Adrenal gland (tissue), 9 donors: ENCODE measurements at regions not wholly inside any gene's neighbourhood (a gene's known extent, or its start where the extent isn't known, plus 50 kb on each side); places are given as distances from the start of the nearest gene placed in this dataset.

Source experiments
- DNase-seq, 7 donors: peaks; one replicate each; pipeline ENCODE4 v3.0.0-alpha.2; 2019 to 2020
- H3K27ac ChIP-seq, 5 donors: fragments of 200-600 bp; sonication (generic) in 4 of 5; 1 replicate in 3 of 5; 2 replicates in 2 of 5; pipeline versions ENCODE4 v1.5.1 to v1.8.0; 2016 to 2020; ENCODE audit warnings: mild to moderate bottlenecking in 1 of 5
- H3K27me3 ChIP-seq: fragments of 200-600 bp; 2 replicates; pipeline ENCODE4 v1.8.0; 2021
- H3K36me3 ChIP-seq, 2 donors: fragments of 200-600 bp; replicated peaks in 1 of 2; 1 replicate in 1 of 2; 2 replicates in 1 of 2; pipeline versions ENCODE4 v1.5.1 to v1.8.0; 2018 to 2022
- H3K4me1 ChIP-seq, 2 donors: fragments of 200-600 bp; replicated peaks in 1 of 2; 1 replicate in 1 of 2; 2 replicates in 1 of 2; pipeline versions ENCODE4 v1.5.1 to v1.8.0; 2018 to 2021
- H3K4me3 ChIP-seq, 4 donors: fragments of 200-600 bp; sonication (generic) in 3 of 4; one replicate each; pipeline ENCODE4 v1.5.1; 2016 to 2018
- H3K9me3 ChIP-seq, 3 donors: fragments of 200-600 bp; sonication (generic) in 1 of 3; replicated peaks in 1 of 3; 1 replicate in 2 of 3; 2 replicates in 1 of 3; pipeline versions ENCODE4 v1.5.1 to v1.8.0; 2016 to 2021
- POLR2A ChIP-seq, 2 donors: fragments of 450-650 bp; IDR thresholded peaks; one replicate each; pipeline ENCODE4 v1.6.1; 2017; ENCODE audit warnings: antibody characterized with exemption in 2 of 2, mild to moderate bottlenecking in 2 of 2, moderate library complexity in 1 of 2
- WGBS, 4 donors: extraction: QIAGEN DNeasy Blood & Tissue Kit in 2 of 4; methylation state at CpG; one replicate each; pipeline versions ENCODE4 v1.1.5 to v1.1.7; 2013 to 2017; 5-methylcytosine and 5-hydroxymethylcytosine counted together
- intact Hi-C, 2 donors: fragments of 100-400 bp; cut with DNase I; formaldehyde crosslinking; loops; one replicate each; pipeline versions ENCODE4 v1.14.1 to v1.15.0; 2022 to 2023
- TF ChIP-seq, protein P1 (sequence below), 6 experiments: fragments of 450-650 bp in 4 of 6; fragments of 200-600 bp in 2 of 6; sonication (generic) in 1 of 6; IDR thresholded peaks; 1 replicate in 5 of 6; 2 replicates in 1 of 6; pipeline versions ENCODE4 v1.5.1 to v1.8.0; 2016 to 2021; ENCODE audit warnings: antibody characterized with exemption in 6 of 6, mild to moderate bottlenecking in 2 of 6, moderate library complexity in 1 of 6
- donor health status: healthy with polysubstance abuse.
- donor health status: Bipolar disorder and iron deficiency.
- donor health status: DM: yes; HTN: yes; CAD: no.
- donor health status: DM: no; HTN: no; CAD: no.
- donor health status: DM: no; HTN: no; CAD: no.

GRCh38 chr18:6639305-6639704 is 90.2 kb upstream of the ARHGAP28 start:
- Histone ChIP-seq H3K9me3 (no peaks in the 10 kb centered on the region), H3K27me3 (no peaks in the 10 kb centered on the region), H3K4me1 (no peaks in the 10 kb centered on the region), H3K4me3 (no peak overlapping the region), H3K36me3 (no peaks in the 10 kb centered on the region), H3K27ac (no peak overlapping the region)
- no peak for TF ChIP-seq POLR2A (IDR thresholded peaks at IDR 0.05)
- TF ChIP-seq, protein P1, sequence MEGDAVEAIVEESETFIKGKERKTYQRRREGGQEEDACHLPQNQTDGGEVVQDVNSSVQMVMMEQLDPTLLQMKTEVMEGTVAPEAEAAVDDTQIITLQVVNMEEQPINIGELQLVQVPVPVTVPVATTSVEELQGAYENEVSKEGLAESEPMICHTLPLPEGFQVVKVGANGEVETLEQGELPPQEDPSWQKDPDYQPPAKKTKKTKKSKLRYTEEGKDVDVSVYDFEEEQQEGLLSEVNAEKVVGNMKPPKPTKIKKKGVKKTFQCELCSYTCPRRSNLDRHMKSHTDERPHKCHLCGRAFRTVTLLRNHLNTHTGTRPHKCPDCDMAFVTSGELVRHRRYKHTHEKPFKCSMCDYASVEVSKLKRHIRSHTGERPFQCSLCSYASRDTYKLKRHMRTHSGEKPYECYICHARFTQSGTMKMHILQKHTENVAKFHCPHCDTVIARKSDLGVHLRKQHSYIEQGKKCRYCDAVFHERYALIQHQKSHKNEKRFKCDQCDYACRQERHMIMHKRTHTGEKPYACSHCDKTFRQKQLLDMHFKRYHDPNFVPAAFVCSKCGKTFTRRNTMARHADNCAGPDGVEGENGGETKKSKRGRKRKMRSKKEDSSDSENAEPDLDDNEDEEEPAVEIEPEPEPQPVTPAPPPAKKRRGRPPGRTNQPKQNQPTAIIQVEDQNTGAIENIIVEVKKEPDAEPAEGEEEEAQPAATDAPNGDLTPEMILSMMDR (IDR thresholded peaks at IDR 0.05): no peak
- DNase-seq: no peak
- intact Hi-C loops: no loop called here
- 85 to 96% (median 93%) methylated on average over 4 of the region's 4 CpGs for WGBS, 4 donors

GRCh38 chr18:6644836-6645627 is 84.5 kb upstream of the ARHGAP28 start:
- H3K27ac ChIP-seq: no peak overlapping the region
- H3K4me3 ChIP-seq: no peak overlapping the region
- 59 to 65% (median 61%) methylated on average over 10 of the region's 10 CpGs for WGBS, 4 donors
- no peaks in the 10 kb centered on the region for H3K36me3 ChIP-seq
- DNase-seq: no peak
- TF ChIP-seq POLR2A (IDR thresholded peaks at IDR 0.05): no peak
- TF ChIP-seq, protein P1 (IDR thresholded peaks at IDR 0.05): no peak
- no peaks in the 10 kb centered on the region for H3K27me3 ChIP-seq
- intact Hi-C loops: no loop called here
- H3K4me1 ChIP-seq: no peaks in the 10 kb centered on the region
- H3K9me3 ChIP-seq: no peaks in the 10 kb centered on the region

DNA sequence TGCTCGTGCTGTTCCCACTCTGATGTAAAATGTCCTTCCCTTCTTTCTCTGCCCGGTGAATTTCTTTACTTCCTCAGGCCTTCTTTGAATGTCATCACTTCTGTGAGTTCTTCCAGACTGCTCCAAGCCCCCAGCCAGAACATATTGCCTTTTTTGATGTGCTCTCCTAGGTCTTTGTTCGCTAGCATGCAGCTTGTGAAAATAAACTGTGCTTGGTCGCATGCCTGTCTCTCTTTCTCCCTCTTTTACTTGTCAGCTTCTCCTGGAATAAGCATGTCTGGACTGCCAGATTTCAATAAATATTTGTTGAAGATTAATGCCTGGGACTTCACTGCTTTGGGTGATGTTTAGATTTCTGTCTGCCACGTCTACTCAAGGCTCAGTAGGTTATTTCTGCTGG is 82.7 kb upstream of the ARHGAP28 start:
- no peaks in the 10 kb centered on the region for H3K4me1 ChIP-seq
- no peaks in the 10 kb centered on the region for H3K27me3 ChIP-seq
- no peak for DNase-seq
- H3K9me3 ChIP-seq: no peaks in the 10 kb centered on the region
- no peaks in the 10 kb centered on the region for H3K36me3 ChIP-seq
- H3K4me3 ChIP-seq: no peak overlapping the region
- H3K27ac ChIP-seq: no peak overlapping the region
- intact Hi-C loops: no loop called here
- TF ChIP-seq, protein P1 (IDR thresholded peaks at IDR 0.05): no peak
- 70 to 83% (median 74%) methylated on average over 5 of the region's 5 CpGs for WGBS, 4 donors

GRCh38 chr18:6648581-6648980 is 80.9 kb upstream of the ARHGAP28 start:
- H3K27me3 ChIP-seq: no peaks in the 10 kb centered on the region
- 46 to 57% (median 55%) methylated on average over 1 of the region's 1 CpG for WGBS, 4 donors

More at GRCh38 chr18:6648581-6648980, 80.9 kb upstream of the ARHGAP28 start:
- Histone ChIP-seq H3K4me1 (no peaks in the 10 kb centered on the region), H3K4me3 (no peak overlapping the region), H3K27ac (no peak overlapping the region), H3K9me3 (no peaks in the 10 kb centered on the region), H3K36me3 (no peaks in the 10 kb centered on the region)
- no peak for TF ChIP-seq POLR2A (IDR thresholded peaks at IDR 0.05)
- TF ChIP-seq, protein P1 (IDR thresholded peaks at IDR 0.05): no peak
- no peak for DNase-seq
- intact Hi-C loops: no loop called here
